ENCODE measurements at regions not wholly inside any gene's neighbourhood (a gene's known extent, or its start where the extent isn't known, plus 50 kb on each side); places are given as distances from the start of the nearest gene placed in this dataset.
"Not testable (repeated sequence)": the region's sequence is repeated elsewhere in the genome, so short reads cannot be mapped to it uniquely, and the experiment has no call there.

GRCh38 chr21:5035147-5035546, 5486.2 kb upstream of the TPTE start:
- TF ChIP-seq POLR2AphosphoS5 (IDR thresholded peaks at IDR 0.05); CTCF (IDR thresholded peaks at IDR 0.05; ENCODE audit: poor library complexity, severe bottlenecking); TAF1 (IDR thresholded peaks at IDR 0.05; ENCODE audit: low read depth); EZH2 (IDR thresholded peaks at IDR 0.05; ENCODE audit: borderline replicate concordance, insufficient read depth, low read length, poor library complexity, severe bottlenecking); REST (IDR thresholded peaks at IDR 0.05; ENCODE audit: borderline replicate concordance); RAD21 (conservative IDR thresholded peaks at IDR 0.05); SMC3 (conservative IDR thresholded peaks at IDR 0.05; ENCODE audit: poor library complexity); EP300 (conservative IDR thresholded peaks at IDR 0.05; ENCODE audit: poor library complexity, severe bottlenecking); MXI1 (conservative IDR thresholded peaks at IDR 0.05; ENCODE audit: poor library complexity, severe bottlenecking): not testable (repeated sequence)
